ENCODE measurements at regions not wholly inside any gene's neighbourhood (a gene's known extent, or its start where the extent isn't known, plus 50 kb on each side); places are given as distances from the start of the nearest gene placed in this dataset.

- Histone ChIP-seq H3K4me3 (peak overlapping the region; percentile 53), H3K4me1 (ENCODE audit: control insufficient read depth in 1 of 2, low read depth in 2 of 2) (peaks cover 19 to 38% of the 10 kb centered on the region in 2 donors), H3K36me3 (no peaks in the 10 kb centered on the region), H3K9me3 (no peaks in the 10 kb centered on the region), H3K27ac (peak overlapping the region; percentile 70 to 79), H3K27me3 (replicated peaks; ENCODE audit: insufficient read depth) (no peaks in the 10 kb centered on the region)
- TF ChIP-seq CTCF (IDR thresholded peaks at IDR 0.05): no peak
- DNase-seq (ENCODE audit: low spot score) (no peak), ATAC-seq (ENCODE audit: insufficient number of reproducible peaks, low FRiP score, low read depth) (peak; percentile 57)
These were observed 81.3 kb upstream of the BHLHE40 start for GRCh38 chr3:4897765-4898453.

GRCh38 chr3:4898454-4899313, 80.6 kb upstream of the BHLHE40 start:
- peaks cover 19 to 38% of the 10 kb centered on the region in 2 donors for H3K4me1 ChIP-seq (ENCODE audit: control insufficient read depth in 1 of 2, low read depth in 2 of 2)
- no peak for TF ChIP-seq CTCF (IDR thresholded peaks at IDR 0.05)
- no peak for ATAC-seq (ENCODE audit: insufficient number of reproducible peaks, low FRiP score, low read depth)

GRCh38 chr3:4899710-4900109, 79.5 kb upstream of the BHLHE40 start:
- Histone ChIP-seq H3K36me3 (no peaks in the 10 kb centered on the region), H3K4me3 (no peak overlapping the region), H3K27ac (peak overlapping the region; percentile 70 to 79), H3K4me1 (ENCODE audit: control insufficient read depth in 1 of 2, low read depth in 2 of 2) (peaks cover 19 to 38% of the 10 kb centered on the region in 2 donors), H3K27me3 (replicated peaks; ENCODE audit: insufficient read depth) (no peaks in the 10 kb centered on the region), H3K9me3 (no peaks in the 10 kb centered on the region)
- DNase-seq (ENCODE audit: low spot score) (no peak), ATAC-seq (ENCODE audit: insufficient number of reproducible peaks, low FRiP score, low read depth) (no peak)
- TF ChIP-seq CTCF (IDR thresholded peaks at IDR 0.05): no peak

More at GRCh38 chr3:4898454-4899313, 80.6 kb upstream of the BHLHE40 start:
- Histone ChIP-seq H3K27ac (peak overlapping the region; percentile 70 to 79), H3K9me3 (no peaks in the 10 kb centered on the region), H3K4me3 (peak overlapping the region; percentile 53), H3K36me3 (no peaks in the 10 kb centered on the region), H3K27me3 (replicated peaks; ENCODE audit: insufficient read depth) (no peaks in the 10 kb centered on the region)
- no peak for DNase-seq (ENCODE audit: low spot score)

GRCh38 chr3:4900298-4900697, 78.9 kb upstream of the BHLHE40 start:
- Histone ChIP-seq H3K9me3 (no peaks in the 10 kb centered on the region), H3K4me1 (ENCODE audit: control insufficient read depth in 1 of 2, low read depth in 2 of 2) (peaks cover 19 to 38% of the 10 kb centered on the region in 2 donors), H3K27ac (peak overlapping the region in 1 of 2 donors; percentile 79), H3K27me3 (replicated peaks; ENCODE audit: insufficient read depth) (no peaks in the 10 kb centered on the region), H3K4me3 (no peak overlapping the region), H3K36me3 (no peaks in the 10 kb centered on the region)
- ATAC-seq (ENCODE audit: insufficient number of reproducible peaks, low FRiP score, low read depth): no peak
- TF ChIP-seq CTCF (IDR thresholded peaks at IDR 0.05): no peak
- DNase-seq (ENCODE audit: low spot score): no peak

Data from thoracic aorta (tissue), 2 donors.